Kasumi-1 (cell line): ENCODE measurements at regions not wholly inside any gene's neighbourhood (a gene's known extent, or its start where the extent isn't known, plus 50 kb on each side); places are given as distances from the start of the nearest gene placed in this dataset.
"Not testable (repeated sequence)": the region's sequence is repeated elsewhere in the genome, so short reads cannot be mapped to it uniquely, and the experiment has no call there.

Source experiments
- DNase-seq, 2 experiments: peaks; one replicate each; lab custom pipeline; 2025; lab: John Stamatoyannopoulos, UW

DNA sequence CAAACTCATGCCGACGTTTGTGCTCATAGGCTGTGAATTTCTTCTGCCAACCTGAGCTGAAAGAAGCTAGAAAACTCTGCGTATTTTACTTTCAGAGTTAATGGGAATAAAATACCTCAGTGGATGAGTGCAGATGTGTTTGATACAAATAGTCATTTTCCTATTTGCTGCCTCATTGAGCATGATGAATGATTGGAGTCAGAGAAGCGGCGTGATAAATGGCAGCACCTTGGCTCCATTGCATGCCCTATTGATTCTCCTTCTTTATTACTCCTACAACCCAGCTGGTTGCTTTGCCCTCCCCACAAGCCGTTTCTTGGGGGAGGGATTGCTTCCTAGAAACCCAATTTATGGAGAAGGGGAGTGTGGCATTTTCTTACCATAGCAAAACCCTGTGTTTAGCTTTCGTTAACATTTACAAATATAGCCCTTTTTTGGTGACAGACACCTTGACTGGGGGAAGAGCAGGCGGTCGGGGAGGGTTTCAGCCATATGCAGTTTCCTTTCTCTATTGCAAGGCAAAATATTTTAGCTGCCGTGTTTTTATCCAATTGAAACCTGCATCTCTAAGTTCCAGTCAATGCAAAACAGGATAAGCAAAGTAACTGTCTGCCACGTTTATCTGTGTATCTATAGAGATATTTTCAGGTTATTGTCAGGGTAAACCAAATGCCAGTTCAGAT lies 93.1 kb upstream of the TBCA start:
- DNase-seq = no peak

DNA sequence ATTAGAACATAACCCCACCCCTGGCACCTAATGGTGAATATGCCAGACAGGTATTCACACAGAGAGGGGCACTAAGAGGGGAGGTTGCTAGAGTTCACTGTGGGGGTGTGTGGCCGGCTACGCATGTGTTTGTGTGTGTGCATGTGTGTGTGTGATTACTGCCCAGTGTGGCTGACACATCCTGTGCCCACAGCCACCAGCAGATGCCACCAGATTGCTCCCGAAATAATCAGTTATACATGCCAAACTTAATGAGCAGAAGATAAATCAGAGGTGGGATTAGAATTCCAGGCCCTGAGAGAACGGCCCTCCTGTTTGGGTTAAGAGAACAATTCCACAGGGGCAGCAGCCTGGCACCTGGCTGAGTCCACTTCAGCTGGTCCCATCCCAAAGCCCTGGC lies 91.8 kb upstream of the TBCA start:
- DNase-seq = no peak

DNA sequence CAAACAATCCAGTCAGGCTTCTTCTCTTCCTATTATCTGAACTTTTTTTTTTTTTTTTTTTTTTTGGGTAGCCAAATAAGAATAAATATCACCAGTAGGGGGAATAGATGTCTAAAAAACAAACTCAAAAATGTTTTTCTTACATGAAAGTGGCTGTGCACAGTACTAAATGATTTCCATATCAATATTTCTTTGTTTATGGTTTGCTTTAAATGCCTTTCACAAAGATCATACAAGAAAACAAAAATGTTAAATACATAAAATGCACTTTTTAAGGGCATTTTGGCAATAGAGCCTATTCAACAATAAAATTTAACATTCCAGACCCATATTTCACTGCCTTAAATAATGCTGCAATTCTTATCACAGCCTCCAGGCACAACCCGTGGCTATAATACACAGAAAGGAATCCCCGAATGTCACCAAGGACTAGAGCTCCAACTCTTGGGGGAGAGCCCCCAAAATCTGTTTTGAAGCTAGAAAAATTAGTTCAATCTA lies 91.1 kb upstream of the TBCA start:
- peak; percentile 38 to 44 for DNase-seq

DNA sequence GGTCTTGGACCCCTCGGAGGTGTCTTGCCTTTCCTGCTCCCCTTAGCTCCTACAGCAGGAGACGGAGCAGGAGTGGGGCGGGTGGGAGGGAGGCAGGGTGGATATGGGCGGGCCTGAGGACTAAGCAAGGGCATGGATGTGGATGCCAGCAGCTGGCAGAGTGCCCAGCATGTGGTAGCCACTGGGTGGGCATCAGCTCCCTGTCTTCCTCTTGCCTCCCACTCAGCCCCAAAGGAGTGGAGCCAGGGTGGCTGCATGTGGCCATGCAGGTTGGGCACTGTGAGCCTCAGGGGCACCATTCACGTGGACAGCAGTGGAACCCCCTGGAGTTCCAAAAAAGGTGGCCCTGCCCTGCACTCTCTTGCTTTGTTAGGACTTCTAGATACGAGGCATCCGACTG lies 90.1 kb upstream of the TBCA start:
- DNase-seq = no peak

DNA sequence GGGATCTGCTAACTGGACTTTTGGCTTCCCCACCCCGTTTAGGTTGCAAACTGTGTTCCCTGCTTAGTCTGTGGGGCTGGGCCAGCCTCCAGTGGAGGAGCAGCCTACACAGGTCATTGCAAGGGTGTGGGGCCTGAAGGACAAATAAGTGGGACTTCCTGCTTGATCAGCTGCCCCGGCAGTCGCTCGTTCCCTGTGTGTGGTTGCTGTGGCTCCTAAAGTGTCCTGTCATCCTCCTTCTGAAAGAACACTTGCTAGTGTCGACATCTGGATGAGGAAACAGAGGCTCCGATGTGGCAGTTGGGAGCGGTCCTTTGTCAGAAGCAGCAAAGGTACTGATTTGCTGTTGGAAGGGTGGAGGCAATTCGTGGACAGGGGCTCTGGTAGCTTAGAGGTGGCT lies 88.9 kb upstream of the TBCA start:
- no peak for DNase-seq

DNA sequence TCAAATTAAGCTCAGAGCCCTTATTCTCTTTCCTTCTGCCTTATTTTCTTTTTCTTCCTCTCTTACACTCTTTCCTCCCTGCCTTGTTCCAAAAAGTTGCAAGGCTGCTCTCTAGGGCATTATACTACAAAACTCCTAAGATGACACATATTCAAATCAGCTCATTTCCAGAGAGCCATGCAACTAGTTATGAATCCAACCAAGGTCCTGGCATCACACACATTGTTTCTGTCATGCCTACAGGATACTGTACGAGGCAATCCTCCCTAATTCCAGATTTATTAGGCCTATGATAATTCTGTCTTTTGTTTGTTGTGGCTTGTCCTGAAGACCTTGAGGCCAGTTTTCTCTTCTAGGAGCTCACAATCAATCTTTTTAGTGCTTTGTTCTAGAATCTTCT lies 87.0 kb upstream of the TBCA start:
- no peak for DNase-seq

DNA sequence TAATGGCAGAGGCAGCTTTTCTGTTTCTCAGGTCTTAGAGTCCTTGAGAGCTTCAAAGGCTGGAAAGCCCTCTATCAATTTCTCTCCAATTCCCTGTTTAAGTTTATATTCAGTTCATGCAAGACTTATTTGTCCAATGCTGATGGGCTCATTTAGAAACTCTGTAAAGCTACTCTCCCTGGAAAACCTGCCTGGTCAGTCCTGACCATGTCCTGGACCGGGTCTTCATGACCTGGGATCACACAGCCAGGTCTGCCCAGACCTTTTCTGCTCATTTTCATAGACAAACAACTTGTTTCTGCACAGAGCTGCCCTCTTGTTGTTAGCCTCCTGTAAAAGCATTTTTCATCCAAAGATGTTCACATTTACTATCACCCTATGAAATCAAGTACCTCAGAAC lies 85.4 kb upstream of the TBCA start:
- DNase-seq = no peak

DNA sequence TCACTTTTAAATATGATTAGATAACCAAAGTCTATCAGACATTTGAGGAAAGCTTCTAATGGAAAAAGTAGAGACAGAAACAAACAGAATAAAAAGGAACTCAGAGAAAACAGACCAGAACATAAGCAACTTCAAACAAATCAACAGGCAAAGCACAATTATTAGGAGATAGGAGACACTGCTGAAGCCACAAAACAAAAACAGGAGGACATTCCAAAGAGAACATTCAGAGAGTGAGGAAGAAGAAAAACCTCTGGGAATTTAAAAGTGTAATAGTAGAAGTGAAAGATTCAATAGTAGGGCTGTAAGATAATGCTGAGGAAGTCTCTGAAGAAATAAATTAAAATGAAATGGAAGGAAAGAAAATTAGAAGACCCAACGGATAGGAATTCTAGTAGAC lies 83.2 kb upstream of the TBCA start:
- DNase-seq = no peak

DNA sequence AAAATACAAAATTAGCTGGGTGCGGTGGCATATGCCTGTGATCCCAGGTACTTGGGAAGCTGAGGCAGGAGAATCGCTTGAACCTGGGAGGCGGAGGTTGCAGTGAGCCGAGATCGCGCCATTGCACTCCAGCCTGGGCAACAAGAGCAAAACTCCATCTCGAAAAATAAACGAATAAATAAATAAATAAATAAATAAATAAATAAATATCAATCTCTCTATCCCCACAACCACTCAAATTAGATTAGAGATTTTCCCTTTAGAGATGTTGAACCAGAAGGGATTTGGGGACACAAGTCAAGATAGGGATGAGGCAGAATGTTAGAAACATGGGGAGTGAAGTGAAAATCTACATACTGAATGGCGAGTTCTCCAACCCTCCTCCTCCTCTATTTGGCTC lies 82.5 kb upstream of the TBCA start:
- not testable (repeated sequence) for DNase-seq

DNA sequence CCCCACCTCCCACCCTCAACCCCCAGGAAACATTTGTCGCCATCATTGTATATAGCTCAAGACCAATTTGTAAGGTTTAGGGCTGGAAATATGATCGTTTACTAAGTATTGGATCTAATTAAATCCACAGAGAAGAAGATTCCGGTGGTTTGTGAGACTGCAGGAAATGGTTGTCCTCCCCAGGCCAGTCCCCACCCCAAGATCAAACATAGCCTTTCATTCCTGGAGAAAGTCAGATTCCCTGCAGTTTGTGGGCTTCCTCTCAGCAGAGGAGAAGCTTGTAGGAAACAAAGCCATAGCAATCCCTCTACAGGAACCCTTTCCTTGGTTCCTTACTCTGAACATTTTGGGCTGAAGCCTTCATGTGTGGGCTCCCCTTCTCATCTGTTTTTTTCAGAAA lies 79.2 kb upstream of the TBCA start:
- no peak for DNase-seq

DNA sequence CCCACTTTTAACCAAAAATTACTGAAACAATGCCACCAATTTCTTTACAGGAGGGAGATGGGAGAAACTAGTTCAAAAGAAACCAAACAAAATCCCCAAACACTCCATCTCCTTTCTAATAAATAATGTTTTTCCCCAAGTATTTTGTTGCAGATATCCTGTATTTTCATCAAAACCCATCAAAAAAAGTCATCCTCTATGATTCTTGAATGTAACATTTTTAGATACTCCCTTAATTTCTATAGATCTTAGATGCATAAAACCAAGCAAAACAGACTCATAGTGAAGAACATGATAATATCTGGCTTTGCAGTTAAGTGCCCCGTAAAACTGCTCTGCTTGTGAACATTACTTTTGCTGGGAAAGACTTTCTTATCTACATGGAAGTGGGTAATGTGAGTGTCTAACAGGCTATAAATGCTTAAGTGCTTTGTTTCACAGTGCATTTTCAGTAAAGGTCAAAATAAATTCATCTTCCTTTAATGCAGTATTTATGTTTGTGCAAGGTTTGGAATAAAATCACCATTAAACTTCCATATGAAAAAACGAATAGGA lies 77.3 kb upstream of the TBCA start:
- DNase-seq = no peak

DNA sequence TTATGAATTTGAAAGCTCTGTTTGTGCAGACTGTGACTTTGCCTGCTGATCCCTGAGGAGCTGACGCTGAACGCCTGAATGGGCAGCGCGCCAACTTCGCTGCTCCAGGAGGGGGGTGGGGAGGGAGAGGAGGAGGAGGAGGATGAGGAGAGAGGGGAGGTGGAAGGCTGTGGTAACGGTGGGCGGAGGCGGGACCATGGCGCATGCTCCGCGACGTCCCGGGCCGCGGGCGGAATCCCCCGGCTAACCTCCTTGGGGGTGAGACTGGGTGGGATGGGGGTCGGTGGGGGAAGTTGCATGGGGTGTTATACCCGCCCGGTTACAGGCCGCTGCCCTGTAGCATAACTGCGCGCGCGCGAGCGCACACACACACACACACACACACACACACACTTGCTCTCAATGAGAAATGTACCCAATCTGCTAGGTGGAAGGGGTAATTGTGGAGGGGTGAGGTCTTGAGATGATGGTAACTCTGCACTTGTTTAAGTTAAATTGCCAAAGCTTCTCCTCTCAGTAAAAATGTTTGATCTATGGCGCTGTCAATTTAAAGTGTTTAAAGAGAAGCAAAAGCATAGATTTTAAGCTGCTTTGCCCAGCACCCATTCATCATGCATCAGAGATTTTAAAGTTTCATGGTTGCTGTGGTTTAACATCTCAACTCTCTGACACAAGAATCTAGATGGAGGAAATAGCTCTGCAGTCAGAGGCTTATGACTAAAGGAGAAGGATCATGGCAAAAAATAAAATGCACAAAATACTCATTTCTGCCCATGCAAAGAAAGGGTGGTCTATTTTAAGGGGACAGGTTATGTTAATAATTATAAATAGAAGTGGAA lies 76.6 kb upstream of the TBCA start:
- peak; percentile 40 to 53 for DNase-seq

DNA sequence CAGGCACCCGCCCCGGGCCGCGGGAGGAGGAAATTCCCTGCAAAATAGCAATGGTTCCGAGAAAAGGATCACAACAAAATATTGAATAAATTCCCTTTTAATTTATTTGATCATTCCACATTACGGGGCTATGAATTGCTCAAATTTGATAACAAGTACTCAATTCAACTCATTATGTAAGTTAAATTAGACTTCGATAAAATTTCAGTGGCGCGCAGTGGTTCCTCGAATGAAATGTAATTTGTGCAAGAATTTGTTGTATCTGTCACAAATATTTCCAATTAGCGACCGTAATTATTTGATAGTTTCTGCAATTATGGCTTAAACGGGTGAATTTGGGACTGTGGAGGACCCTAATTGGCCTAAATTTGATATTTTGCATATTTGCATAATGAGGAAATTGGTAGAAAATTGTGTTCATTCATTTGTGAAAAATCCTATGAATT lies 76.0 kb upstream of the TBCA start:
- no peak for DNase-seq

DNA sequence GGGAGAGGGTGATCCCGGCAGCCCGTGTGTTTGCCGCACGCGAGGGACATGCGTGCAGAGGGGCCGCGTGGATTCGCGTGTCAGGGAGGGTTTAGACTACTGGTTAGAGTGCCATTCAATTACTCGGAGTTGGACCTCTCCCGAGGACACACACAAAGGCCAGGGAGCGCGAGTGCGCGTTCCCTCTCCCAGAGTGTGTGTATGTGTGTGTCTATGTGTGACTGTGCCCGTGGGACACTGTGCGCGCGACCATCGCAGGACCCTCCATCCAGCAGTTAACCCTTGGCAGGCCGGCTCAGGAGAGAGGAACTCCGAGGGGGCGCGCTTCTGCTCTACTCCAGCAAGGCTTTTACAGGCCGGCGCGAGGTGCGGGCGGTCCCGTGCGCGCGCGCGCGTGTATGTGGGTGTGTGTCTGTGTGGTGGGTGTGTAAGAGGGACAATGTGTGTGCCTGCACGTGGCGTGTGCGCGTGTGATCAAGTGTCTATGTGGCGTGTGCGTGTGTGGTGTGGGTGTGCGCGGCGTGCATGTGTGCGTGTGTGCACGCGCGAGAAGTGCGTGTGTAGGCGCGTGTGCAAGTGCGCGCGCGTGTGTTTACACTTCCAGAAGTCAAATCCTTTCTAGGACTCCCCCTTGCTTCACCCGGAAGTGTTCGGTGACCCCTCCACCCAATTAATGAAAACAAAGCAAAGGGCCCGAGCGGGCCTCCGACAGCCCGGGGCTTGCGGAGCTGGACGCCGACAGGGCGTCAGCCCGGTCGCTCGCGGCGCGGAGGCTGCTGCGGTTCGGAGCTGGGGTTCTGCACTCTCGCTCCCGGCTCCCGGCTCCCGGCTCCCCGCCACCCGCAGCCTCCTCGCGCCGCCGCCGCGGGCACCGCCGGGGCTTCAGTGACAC lies 75.3 kb upstream of the TBCA start:
- no peak for DNase-seq

DNA sequence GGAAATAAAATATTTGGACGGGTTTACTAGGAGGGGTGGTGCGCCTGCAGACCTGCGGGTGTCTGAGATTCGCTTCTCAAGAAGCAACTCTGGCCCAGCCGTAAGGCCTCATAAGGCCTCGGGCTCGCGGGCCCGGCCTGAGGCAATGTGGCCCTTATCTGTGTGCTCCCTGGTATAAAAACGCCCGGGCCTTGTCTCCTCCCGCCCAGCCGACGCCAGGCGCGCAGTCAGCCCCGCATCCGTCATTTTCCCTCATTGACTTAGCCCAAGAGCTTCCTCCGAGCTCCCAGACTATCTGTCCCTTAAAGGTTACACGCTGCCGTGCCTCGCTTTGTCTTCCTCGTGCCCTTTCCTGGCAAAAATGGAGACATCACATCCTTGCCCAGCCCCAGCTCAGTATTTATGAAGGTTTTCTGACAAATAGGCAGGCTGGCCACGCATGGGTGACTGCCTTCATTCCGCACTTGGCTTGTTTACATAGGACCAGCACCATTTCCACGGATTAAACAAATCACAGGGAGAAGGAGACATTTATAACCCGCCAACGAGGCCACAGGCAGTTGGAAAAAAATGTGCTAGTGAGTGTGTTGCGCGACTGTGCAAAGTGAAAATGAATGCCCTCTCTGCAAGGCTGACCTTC lies 74.5 kb upstream of the TBCA start:
- no peak for DNase-seq

DNA sequence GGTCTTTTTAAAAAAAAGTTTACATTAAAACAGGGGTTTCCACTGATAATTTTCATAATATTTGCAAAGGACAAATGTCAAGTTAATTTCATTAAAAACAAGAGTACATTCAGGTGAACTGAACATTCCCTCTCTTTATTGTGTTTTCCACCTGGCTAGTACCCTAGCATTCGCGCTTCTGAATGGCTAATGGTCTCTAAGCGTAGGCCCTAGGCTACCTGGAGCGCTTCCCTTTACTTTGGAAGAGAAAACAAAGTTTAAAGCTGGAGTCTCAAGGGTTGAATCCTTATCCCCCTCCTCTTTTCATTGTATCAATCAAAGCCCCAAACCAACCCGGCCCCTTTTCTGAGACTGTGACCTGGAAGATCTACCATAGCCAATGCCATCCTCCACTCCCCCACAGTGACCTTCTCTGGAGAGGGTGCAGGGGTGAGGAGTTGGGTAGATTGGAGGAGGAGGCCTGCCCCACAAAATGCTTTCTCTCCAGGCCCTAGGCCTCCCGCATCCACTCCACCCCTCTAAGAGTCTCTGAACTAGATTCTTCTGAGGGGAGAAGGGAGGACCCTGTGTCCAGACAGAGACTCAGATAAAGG lies 73.3 kb upstream of the TBCA start:
- no peak for DNase-seq

DNA sequence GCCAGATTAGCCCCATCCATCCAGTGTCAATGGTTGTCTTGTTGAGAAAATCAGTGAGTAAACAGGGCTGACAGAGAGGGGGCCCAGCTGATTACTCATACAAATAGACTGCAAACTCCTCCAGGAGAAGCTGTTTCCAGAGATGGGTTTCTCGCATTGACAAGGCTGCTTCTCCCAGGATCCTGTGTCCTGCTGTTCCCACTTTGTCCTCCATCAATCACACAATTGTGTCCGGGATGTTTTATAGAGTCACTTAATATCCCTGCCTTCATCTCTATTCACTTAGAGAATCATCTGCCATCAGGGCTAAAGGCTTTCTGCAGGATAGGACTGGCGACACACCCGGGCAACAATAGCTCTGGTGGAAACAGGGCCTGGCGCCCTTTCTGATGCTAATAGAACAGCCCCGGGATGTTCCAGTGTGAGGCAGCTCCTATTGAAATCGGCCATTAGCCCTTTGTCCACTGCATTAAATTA lies 71.7 kb upstream of the TBCA start:
- no peak for DNase-seq

DNA sequence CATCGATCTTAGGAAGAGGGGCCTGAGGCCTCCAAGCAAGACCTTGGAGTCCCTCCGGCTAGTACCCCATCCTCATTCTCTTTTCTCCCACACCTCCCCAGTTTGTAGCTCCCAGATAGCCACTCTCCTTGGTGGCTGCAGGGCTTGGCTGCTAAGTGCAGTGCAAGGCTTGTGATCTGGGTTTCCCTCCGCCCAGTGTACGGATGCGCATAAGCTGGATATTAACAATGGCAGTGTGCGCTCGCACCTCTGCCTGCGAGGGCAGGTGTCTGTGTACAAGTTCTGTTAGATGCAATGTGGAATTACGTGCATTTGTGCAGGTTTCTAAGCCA lies 71.0 kb upstream of the TBCA start:
- no peak for DNase-seq

DNA sequence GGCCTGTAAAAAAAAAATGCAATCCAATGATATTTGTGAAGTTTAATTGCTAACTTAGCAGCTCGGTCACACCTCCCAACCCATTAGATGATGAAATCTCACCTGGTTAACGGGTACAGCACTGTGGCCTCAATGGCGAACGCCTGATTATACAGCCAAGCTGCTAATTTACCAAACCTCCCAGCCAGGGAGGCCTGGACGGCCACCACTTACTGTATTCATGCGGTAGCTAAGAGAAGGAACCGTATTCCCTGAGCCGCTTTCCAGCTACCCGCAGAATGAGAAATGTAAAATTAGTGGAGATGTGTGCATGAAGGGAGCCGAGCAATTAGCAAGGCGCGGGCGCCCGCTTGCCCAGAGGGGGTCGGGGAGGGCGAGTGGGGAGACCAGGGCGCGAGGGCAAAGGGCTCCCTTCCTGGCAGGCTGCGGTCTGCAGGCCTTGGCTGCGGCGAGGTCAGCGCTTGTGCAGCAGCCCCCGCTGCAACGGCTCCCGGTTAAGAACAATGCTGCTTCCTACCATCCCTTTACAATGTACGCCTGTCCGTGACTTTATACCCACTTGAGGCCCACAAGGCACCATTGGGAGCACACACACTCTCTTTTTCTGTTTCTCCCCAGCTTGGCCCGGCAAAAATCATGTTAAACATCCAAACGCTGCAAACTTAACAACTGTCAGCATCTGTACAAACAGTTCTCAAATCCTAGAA lies 70.4 kb upstream of the TBCA start:
- DNase-seq = no peak

DNA sequence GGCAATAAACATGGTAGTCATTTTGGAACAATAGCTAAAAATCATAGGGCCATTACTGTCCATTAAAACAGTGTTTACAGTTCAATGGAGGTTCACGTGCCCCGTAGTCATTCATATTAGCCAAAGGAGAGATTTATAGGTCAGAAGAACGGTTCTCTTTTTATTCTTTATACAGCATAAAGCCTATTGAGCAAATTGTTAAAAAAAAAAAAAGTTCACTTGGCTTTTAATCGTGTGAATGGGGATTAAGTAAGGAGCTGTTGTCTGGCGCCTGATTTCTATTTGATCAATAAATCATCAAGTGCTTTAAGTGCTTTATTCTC lies 69.1 kb upstream of the TBCA start:
- DNase-seq = no peak
